22Rv1 (cell line): ENCODE measurements at regions not wholly inside any gene's neighbourhood (a gene's known extent, or its start where the extent isn't known, plus 50 kb on each side); places are given as distances from the start of the nearest gene placed in this dataset.
"Not testable (repeated sequence)": the region's sequence is repeated elsewhere in the genome, so short reads cannot be mapped to it uniquely, and the experiment has no call there.

Experiments used
- H3K27ac ChIP-seq: fragments of 450-650 bp; 2 replicates; pipeline ENCODE4 v1.5.1; 2017
- ZFX ChIP-seq: fragments of 450-650 bp; IDR thresholded peaks from 2 replicates; pipeline ENCODE4 v1.6.1; 2017; ENCODE audit warnings: antibody characterized with exemption, borderline replicate concordance
- TF ChIP-seq, protein P1 (sequence below): fragments of 450-650 bp; IDR thresholded peaks from 2 replicates; pipeline ENCODE4 v1.5.1; 2017; ENCODE audit warnings: mild to moderate bottlenecking

DNA sequence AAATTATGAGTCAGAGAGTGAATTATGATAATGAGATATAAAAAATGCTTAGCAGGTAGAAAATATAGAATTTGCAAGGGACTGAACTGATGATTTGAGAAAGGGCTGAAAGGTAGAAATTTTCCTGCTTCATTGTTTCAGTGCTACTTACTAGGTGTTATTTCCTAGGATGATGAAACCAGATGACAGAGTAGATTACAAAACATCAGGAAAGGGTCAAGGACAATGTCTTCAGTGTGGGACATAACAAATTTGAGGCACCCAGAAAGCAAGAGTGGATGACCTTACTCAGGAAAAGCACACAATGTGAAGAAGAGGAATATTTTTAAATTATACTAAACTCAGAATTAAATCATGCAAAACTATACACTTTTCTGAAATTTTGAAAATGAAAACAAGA, 102.1 kb downstream of the SHCBP1 start:
- H3K27ac ChIP-seq, result no peak overlapping the region
- no peak for TF ChIP-seq ZFX
- TF ChIP-seq, protein P1, sequence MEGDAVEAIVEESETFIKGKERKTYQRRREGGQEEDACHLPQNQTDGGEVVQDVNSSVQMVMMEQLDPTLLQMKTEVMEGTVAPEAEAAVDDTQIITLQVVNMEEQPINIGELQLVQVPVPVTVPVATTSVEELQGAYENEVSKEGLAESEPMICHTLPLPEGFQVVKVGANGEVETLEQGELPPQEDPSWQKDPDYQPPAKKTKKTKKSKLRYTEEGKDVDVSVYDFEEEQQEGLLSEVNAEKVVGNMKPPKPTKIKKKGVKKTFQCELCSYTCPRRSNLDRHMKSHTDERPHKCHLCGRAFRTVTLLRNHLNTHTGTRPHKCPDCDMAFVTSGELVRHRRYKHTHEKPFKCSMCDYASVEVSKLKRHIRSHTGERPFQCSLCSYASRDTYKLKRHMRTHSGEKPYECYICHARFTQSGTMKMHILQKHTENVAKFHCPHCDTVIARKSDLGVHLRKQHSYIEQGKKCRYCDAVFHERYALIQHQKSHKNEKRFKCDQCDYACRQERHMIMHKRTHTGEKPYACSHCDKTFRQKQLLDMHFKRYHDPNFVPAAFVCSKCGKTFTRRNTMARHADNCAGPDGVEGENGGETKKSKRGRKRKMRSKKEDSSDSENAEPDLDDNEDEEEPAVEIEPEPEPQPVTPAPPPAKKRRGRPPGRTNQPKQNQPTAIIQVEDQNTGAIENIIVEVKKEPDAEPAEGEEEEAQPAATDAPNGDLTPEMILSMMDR, result no peak

DNA sequence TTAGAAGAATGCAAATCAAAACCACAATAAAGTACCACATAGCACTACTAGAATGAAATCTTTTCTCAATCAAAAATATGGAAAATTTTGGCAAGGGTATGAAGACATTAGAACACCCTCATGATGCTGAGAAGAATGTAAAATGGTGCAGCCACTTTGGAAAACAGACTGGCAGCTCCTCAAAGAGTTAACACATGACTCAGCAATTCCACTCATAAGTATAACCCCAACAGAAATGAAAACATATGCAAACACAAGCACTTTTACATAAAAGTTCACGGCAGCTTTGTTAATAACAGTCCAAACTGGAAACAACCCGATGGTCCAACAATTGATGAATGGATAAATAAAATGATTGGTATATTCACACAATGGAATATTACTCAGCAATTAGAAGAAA, 124.5 kb downstream of the SHCBP1 start:
- TF ChIP-seq ZFX, result no peak
- H3K27ac ChIP-seq, result no peak overlapping the region

DNA sequence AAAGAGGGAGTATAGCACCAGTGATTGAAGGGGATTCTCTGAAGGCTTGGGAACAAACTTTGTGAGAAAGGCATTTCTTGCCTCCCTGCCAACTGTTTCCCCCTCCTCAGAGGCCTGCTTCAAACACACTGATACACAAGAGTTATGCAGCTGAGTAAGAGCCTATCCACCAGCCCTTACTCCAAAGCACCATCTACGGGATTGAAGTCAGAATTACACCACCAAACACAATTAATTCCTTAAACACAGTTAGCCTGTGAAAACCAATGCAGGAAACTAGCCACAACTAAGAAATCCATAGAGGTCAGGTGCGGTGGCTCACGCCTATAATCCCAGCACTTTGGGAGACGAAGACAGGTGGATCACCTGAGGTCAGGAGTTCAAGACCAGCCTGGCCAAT, 138.3 kb downstream of the SHCBP1 start:
- no peak overlapping the region for H3K27ac ChIP-seq
- TF ChIP-seq, protein P1, result peak; percentile 33; the same call in 1 of the 2 replicates
- no peak for TF ChIP-seq ZFX

DNA sequence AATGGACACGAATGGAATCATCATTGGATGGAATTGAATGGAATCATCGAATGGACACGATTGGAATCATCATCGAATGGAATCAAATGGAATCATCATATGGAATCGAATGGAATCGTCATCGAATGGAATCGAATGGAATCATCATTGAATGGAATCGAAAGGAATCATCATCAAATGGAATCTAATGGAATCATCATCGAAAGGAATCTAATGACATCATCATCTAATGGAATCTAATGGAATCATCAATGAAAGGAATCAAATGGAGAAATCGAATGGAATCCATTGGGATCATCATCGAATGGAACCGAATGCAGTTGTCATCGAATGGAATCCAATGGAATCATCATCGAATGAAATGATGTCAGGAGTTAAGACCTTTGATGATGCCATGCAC, 154.9 kb downstream of the SHCBP1 start:
- no peak overlapping the region for H3K27ac ChIP-seq
- no peak for TF ChIP-seq ZFX
- TF ChIP-seq, protein P1, result no peak

DNA sequence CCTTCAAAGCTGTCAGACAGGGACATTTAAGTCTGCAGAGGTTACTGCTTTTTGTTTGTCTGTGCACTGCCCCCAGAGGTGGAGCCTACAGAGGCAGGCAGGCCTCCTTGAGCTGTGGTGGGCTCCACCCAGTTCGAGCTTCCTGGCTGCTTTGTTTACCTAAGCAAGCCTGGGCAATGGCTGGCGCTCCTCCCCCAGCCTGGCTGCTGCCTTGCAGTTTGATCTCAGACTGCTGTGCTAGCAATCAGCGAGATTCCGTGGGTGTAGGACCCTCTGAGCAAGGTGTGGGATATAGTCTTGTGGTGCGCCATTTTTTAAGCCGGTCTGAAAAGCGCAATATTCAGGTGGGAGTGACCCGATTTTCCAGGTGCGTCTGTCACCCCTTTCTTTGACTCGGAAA, 166.4 kb downstream of the SHCBP1 start:
- H3K27ac ChIP-seq, result not testable (repeated sequence)
- TF ChIP-seq, protein P1, result 0 out of 2 replicates have a peak, but pooled peaks have one; percentile 11

DNA sequence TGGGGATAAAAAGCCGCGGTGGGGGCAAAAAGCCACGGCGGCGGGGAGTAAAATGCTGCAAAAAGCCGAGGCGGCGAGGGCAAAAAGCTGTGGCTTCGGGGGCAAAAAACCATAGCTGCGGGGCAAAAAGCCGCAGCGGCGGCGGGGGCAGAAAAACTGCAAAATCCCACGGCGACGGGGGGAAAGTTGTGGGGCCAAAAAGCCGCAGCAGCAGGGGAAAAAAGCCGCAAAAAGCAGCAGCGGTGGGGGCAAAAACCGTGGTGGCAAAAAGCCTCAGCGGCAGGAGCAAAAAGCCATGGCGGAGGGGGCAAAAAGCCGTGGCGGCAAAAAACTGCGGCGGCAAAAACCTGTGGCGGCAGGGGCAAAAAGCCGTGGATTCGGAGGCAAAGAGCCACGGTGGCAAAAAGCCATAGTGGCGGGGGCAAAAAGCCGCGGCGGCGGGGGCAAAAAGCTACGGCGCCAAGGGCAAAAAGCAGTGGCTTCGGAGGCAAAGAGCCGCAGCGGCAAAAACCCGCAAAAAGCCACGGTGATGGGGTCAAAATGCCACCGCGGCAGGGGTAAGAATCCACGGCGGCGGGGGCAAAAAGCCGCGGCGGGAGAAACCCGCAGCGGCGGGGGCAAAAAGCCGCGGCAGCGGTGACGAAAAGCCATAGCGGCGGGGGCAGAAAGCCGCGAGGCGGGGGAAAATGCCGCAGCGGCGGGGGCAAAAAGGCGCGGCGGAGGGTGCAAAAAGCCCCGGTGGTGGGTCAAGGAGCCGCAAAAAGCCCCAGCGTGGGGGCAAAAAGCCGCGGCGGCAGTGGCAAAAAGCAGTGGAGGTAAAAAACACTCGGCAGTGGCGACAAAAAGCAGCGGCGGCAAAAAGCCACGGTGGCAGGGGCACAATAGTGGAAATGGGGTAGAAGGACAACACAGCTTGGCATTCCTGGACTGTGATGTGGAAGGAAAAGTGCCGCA, 192.8 kb downstream of the SHCBP1 start:
- no peak overlapping the region for H3K27ac ChIP-seq
- TF ChIP-seq, protein P1, result no peak
- no peak for TF ChIP-seq ZFX

DNA sequence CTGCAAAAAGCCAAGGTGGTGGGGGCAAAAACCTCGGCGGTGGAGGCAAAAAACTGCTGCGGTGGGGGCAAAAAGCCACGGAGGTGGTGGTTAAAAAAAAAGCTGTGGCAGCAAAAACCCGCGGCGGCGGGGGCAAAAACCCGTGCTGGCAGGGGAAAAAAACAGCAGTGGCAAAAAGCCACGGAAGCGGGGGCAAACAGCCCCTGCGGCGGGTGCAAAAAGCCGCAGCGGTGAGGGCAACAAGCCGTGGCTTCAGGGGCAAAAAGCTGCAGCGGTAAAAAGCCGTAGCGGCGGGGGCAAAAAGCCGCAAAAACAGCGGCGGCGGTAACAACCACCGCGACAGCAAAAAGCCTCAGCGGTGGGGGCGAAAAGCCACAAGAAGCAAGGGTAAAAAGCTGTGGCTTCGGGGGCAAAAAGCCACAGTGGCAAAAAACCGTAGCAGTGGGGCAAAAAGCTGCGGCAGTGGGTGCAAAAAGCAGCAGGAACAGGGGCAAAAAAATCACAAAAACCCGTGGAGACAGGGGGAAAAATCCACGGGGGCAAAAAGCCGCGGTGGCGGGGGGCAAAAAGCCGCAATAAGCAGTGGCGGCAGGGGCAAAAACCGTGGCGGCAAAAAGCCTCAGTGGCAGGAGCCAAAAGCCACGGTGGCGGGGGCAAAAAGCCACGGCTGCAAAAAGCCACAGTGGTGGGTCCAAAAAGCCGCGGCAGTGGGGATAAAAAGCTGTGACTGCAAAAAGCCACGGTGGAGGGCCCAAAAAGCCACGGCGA, 193.7 kb downstream of the SHCBP1 start:
- no peak overlapping the region for H3K27ac ChIP-seq
- TF ChIP-seq, protein P1, result no peak
- TF ChIP-seq ZFX, result no peak
